G401 (cell line): ENCODE measurements at regions not wholly inside any gene's neighbourhood (a gene's known extent, or its start where the extent isn't known, plus 50 kb on each side); places are given as distances from the start of the nearest gene placed in this dataset.

Source experiments
- DNase-seq: peaks from one replicate; pipeline ENCODE4 v3.0.0-alpha.2; 2015; ENCODE audit warnings: low spot score
- in situ Hi-C: cut with HindIII; loops from 2 replicates; pipeline ENCODE4 v1.10.0; 2016; ENCODE audit warnings: low sequenced_read_pairs, mixed read lengths

DNA sequence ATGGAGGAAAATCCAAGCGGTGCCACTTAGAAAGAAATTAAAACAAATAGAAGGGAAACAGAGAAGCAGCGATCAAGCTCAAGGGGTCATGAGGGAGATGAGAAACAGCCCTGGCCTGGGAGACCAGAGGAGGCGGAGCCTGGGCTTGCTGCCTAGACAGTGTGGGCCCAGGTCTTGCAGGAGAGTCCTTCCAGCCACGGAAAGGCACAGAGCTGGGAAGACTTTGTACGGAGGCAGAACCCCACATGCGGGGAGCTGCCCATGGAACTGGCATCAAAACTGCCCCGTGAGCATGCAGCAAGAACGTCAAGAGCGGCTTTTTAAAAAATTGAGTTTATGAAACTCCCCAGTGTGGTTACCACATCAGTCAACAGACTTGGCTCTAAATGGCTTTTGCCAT lies 119.4 kb downstream of the IRX1 start:
- no peak for DNase-seq
- in situ Hi-C loops = no loop called here

DNA sequence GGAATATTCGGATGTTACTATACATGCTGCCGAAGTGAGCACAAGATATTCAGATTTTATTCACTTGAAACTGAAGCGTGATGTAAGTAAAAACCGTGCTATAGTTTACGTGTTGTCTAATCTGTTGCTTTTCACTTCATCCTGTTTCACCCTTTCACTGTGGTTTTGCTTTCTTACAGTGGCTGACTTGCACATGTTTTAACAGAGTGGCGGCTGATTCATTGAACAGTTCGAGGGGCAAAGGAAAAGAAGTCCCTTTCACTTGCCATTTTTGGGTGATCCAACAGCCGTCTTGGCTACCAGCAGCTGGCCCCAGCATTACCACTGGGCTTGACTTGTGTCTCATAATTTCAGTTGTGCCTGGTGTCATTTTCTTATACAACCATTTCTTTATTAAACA lies 134.0 kb downstream of the IRX1 start:
- DNase-seq = no peak
- in situ Hi-C loops = no loop called here

DNA sequence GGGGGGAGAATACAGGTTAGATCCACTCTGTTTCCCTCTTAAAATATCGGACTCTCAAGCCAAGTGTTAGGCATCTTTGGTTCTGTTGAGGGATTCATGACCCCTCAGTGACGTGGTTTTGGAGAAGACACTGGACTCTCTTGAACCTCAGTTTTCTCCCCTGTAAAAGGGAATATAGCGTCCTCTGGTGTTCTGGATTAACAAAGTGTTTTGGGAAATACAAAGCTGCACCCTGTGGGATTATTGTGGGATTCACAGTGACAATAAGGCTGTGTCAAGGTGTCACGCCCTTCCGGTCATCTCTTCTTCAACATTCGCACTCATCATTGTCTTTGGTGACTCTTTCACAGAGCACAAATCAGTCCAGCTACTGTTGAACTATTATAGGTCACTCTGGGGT lies 139.0 kb downstream of the IRX1 start:
- no peak for DNase-seq
- in situ Hi-C loops = no loop called here

DNA sequence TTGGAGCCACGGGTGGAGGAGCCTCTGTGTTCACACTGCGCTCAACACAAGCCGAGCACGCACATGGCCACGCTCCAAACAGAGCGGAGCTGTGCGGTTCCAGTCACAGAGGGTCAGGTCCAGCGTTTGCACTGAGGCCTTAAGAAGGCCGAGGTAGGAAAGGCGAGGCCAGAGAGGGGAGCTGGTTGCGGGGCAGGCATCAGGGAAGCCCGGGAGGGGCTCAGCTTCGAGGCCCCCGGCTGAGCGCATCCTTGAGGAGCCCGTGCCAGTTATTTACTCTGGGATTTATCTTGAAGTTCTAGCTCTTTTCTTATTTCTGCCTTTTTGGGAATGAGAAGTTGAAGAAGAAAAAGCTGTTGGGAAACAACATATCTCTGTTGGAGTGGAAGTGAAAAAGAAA lies 140.8 kb downstream of the IRX1 start:
- DNase-seq = no peak
- in situ Hi-C loops = no loop called here

DNA sequence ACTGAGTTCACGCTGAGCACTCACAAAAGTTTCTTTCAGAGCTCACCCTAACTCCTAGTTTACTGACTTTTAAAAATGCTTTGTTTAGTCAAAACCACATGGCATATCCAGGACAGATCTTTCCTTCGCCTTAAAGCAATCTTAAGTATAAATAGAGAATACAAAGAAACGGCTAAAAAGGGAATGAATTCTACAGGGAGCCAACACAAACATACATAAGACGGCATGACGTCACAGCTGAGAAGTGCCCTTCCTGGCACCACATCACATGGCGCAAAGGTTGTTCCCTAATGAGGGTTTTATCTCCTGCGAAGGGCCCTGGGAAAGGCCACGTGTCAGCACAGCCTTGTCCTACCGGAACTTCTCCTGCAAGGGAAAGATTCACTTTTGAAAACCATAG lies 141.3 kb downstream of the IRX1 start:
- no peak for DNase-seq
- in situ Hi-C loops = no loop called here

DNA sequence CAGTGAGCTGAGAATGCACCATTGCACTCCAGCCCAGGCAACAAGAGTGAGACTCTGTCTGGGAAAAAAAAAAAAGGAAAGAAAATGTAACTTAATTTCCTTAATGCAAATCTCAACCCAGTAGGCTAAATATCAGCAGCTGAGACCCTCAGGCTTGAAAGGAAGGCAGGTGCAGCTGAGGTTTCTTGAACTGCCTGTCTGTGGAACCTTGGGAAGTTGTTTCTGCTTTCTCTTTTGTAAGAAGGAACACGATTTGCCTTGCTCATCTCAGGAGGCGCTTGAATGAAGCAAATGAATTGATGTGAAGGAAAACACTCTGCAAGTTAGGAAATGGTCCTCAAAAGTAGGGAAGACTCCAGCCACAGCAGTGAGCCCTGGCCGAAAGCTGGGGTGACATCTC lies 143.3 kb downstream of the IRX1 start:
- no peak for DNase-seq
- in situ Hi-C loops = no loop called here

DNA sequence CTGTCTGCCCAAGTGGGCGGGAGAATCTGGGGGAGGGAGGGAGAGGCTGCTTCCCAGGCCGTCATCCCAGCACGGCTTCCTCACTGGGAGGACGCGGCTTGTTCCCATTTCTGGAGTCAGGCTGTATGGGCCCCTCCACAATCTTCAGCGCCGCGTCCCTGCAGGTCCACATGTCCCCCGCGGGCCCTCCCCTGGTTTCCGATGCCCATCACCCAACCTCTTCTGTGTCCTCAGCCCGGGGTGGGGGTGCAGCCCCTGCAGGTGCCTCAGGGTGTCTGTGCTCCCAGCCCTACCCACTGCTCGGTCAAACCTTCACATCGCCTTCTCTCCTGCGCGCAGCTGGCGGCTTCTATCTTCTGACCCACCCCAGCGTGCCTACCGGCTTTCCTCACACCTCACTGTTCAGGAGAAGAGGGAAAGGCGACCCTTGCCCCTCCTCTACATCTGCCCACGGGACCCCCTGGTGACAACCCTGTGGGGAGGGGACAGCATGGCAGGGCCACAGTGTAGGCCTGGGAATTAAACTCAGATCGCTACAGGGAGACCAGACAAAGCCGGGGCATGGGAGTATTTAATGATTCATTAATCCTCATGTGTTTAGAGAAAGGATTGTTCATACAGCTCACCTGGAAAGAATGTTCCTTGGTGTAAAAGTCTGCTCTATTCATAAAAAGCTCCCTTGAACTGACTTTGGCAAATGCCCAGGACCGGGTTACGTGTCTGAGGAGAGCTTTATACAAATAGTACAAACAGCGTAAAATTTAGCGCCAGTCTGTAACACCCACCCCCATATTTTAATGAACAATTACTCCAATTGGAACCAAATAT lies 145.1 kb downstream of the IRX1 start:
- DNase-seq = no peak
- in situ Hi-C loops = no loop called here

DNA sequence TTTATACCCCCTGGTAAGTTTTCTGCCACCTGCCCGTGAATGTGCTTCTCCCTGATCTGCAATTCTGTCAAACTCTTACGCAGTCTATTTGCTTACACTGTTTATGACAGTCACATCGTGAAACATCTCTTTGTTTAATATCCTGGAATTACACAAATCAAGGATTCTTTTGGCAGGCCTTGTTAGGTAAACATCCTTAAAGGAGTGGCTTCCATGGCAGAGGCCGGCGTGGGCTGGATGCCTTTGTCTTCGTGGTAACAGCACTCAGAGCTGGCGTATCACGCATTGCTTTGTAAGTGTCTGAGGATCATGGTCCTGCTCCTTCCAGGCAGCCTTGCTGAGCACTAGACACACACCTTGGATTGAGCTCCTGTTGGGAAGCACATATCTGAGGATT lies 145.7 kb downstream of the IRX1 start:
- in situ Hi-C loops = no loop called here
- no peak for DNase-seq

DNA sequence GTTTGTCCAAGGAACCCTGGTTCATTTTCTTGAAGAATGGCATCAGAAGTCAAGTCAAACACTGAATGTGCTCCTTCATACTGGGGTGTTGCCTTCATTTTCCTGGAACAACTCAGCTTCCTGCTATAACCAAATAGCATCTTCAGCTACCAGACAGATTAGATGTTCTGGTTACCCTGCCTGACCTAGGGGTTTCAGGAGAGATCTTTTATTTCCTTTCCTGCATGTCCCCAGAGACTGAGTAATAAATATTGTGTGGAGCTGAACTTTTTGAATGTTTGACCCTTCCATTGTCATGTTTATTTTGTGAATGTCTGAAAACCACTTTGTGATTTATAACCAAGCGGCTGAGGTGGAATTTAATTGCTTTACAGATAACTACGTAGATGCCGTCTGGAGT lies 147.1 kb downstream of the IRX1 start:
- DNase-seq = no peak
- in situ Hi-C loops = no loop called here

DNA sequence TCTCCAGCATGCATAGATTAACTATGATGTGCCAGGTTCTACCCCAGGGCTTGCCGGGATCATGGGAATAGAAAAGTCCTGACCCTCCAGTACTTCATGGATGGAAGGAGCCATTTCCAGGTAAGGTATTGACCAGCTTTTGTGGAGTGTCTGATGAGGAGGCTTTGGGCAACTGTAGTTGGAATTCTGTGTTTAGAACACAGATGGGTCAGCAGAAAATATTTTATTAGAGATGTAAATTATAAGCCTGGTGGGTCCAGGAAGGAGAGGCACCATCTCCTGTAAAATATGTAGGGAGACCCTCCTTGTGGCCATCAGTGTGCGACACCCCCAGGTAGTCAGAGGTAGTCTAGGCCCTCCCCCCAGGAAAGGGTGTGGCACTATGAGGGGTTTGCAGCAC lies 156.2 kb downstream of the IRX1 start:
- DNase-seq = no peak
- in situ Hi-C loops = no loop called here

DNA sequence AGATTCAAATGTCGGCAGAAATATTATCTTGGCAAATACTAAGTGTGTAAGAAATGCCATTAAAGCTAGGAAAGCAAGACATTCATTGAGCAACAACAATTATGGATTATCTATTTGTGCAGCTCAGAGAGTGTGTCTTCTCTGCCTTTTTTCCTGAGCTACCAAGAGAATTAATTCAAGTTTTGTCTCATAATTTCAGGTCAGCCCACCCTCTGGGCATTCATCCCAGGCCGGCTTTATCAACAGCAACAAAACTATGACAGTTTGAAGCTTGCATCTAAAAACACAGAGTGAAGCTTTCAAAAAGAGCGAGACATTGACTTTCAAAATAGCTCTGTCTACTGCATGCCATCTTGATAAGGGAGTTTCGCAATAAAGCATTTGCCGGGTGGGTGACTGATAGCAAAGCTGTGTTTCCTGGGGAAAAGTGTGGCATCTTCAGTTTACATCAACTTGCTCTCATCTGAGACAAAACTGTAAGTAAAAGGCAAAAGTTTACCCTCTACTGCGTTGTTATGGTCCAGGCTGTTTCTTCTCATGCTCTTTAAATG lies 182.4 kb downstream of the IRX1 start:
- in situ Hi-C loops = no loop called here
- DNase-seq = no peak

DNA sequence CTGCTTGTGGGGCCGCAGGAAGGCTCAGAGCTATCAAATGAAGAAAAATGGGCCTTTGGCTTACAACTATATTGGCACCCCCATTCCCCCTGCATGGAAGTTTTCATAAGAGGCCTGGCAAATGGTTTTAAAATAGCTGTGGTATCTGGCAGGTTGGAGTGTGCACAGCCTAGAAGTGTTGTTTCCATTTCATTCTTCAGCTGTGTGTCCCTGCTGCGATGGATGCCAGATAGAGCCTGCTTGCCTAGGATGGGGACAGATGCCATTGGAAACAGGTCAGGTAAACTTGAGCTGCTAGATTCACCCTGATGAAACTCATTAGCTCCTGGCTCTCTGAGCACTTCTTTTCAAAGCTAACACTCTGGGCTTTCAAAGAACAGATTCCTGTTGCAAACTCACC lies 183.3 kb downstream of the IRX1 start:
- in situ Hi-C loops = no loop called here

DNA sequence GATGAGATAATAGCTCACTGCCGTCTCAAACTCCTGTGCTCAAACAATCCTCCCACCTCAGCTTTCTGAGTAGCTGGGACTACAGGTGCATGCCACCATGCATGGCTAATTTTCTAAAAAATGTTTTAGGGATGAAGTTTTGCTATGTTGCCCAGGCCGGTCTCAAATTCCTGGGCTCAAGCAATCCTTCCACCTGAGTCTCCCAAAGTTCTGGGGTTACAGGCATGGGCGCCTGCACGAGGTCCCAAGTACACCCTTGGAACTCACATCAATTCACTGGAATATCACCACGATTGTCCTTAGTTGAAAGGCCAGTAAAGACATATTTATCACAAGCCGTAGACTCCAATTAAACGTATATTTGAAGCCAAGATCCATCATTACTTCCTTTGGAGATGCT lies 184.6 kb downstream of the IRX1 start:
- in situ Hi-C loops = no loop called here
- no peak for DNase-seq

More for the DNA sequence above, 183.3 kb downstream of the IRX1 start:
- DNase-seq = no peak

DNA sequence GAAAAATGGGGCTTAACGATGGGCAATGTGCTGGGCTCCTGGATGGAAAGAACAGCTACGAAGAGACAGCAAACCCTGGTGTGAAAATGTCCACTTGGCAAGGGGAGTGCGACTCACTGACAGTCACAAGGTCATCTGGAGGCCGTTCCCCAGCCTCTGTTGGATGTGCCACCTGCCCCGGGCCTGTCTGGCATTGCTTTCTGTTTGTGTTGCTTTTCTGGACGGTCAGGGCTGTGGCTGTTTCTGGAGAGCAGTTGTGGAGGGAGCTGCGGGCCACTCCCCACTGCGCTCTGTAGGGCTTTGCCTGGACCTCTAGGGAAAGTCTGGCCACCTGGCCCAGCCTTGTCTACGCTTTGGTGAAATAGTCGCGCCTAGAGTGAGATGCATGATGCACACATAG lies 185.3 kb downstream of the IRX1 start:
- in situ Hi-C loops = no loop called here
- DNase-seq = no peak

DNA sequence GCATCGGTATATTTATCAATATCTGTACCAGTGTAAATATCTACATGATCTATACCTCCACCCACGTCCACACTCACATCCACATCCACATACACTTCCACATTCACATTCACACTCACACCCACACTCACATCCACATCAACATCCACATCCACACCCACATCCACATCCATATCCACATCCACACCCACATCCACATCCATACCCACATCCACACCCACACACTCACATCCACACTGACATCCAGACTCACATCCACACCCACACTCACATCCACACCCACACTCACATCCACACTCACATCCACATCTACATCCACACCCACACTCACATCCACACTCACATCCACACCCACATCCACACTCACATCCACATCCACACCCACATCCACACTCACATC lies 189.2 kb downstream of the IRX1 start:
- in situ Hi-C loops = no loop called here
- DNase-seq = no peak

DNA sequence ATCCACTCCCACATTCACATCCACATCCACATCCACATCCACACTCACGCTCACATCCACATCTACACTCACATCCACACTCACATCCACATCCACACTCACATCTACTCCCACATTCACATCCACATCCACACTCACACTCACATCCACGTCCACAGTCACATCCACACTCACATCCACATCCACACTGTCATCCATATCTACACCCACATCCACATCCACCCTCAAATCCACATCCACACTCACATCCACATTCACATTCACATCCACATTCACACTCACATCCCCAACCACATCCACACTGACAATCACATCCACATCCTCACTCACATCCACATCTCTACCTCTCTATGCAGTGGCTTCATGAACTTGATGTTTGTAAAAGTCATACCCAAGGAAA lies 190.5 kb downstream of the IRX1 start:
- no peak for DNase-seq
- in situ Hi-C loops = no loop called here

DNA sequence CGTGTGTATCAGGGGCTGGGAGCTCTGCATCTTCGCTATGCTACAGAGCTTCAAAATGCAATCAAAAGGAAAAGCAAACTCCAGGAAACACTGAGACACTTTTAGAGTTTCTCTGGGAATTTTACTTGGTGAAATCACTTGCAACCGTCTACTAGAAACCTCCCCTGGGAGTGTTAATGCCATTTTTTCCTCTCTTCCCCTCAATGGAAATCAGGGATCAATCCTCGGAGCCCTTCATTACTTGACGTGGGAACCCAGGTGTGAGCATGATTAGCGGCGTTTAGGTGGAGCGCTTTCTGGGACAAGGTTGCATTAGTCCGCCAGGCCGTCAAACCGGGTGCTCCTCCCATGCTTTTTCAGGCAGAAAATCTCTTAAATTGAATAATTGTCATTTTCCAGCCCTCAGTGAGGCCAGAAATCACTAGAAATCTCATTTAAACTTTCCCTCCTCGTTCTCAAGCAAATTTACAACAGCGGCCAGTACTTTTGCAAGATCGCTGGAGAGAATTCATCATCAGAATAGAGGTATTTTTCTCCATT lies 191.3 kb downstream of the IRX1 start:
- DNase-seq = no peak
- in situ Hi-C loops = no loop called here

DNA sequence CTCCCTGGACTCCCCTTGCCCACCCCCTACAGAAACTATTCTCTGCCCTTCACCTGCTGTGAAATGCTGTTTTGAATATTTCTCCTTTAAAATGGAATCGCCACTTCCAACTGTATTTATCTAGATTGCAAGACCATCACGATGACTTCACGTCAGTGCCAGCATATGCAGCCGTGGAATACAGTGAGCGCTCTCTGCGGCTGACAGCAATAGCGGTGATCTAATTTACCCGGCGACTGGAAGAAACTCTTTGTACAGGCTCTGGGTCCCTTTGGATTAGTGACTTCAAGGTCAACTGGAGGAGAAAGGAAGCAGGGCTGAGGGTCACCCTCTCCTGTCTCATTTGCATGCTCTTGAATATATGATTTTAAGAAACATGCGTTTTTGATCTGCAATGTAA lies 192.0 kb downstream of the IRX1 start:
- in situ Hi-C loops = no loop called here
- DNase-seq = no peak

DNA sequence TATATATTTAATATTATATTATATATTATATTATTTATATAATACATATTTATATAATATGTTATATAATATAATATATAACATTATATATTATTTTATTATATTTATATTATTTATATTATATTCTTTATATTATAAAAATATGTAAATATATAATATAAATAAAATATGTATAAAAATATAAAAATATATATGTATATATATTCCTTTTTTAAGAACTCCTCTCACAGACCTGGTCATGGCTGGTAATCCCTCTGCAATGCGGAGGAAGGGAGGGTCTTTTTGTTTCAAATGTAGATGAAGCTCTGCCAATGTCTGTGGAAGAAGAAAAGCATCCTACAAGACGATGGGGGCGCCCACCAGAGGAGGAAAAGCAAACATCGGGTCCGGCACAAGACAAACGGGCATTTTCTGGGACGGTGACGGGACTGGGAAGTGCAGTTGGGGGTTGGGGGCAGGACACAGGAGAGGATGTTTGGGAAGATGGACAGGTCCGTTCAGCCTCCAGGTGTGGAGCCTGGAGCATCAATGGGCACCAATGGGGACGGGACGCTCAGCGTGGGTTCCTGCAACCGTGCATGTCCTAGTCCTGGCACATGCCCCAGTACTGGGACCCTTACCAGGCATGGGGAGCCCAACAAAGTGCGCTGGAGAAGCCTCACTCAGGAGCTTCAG lies 194.0 kb downstream of the IRX1 start:
- no peak for DNase-seq

DNA sequence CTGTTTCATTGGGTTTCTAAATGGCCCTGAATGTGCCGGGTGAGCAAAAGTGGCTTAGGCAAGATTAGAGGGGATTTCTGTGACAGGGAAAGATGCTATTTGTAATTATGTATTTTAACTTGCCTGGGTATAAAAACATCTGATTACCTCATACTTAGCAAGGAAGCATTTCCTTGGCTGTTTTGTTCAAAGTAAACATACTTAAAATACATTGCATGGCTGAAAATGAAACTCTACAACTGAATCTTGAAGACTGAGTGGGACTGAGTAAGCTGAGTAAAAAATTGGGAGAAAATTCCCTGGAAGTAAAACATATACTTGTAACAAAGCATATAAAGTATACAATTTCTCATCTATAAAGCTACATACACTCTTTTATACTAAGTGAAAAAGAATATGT lies 197.5 kb downstream of the IRX1 start:
- in situ Hi-C loops = no loop called here
- DNase-seq = no peak

More for the DNA sequence above, 194.0 kb downstream of the IRX1 start:
- in situ Hi-C loops = no loop called here
